Astrocyte (in vitro differentiated cells and primary cell): ENCODE measurements at regions not wholly inside any gene's neighbourhood (a gene's known extent, or its start where the extent isn't known, plus 50 kb on each side); places are given as distances from the start of the nearest gene placed in this dataset.

ENCODE experiments used
- DNase-seq: peaks from one replicate; pipeline ENCODE4 v3.0.0-alpha.2; 2010; ENCODE audit warnings: low read depth
- FAIRE-seq: peaks from 2 replicates; lab custom pipeline; 2011; peaks lifted over from hg19 to GRCh38; lab: Jason Lieb, UNC
- H2AFZ ChIP-seq: 2 replicates; pipeline ENCODE4 v1.6.0; 2012; ENCODE audit warnings: low read depth, low read length, inconsistent platforms
- H3K27ac ChIP-seq: 2 replicates; pipeline ENCODE4 v1.5.1; 2011; ENCODE audit warnings: low read depth, low read length, inconsistent platforms
- H3K27me3 ChIP-seq: 2 replicates; pipeline ENCODE4 v1.6.0; 2011; ENCODE audit warnings: low read length, inconsistent platforms; ENCODE audit not compliant: insufficient read depth
- H3K36me3 ChIP-seq: 2 replicates; pipeline ENCODE4 v1.5.1; 2011; ENCODE audit warnings: low read length, inconsistent platforms; ENCODE audit not compliant: insufficient read depth
- H3K4me1 ChIP-seq: 2 replicates; pipeline ENCODE4 v1.5.1; 2011; ENCODE audit warnings: low read length, inconsistent platforms; ENCODE audit not compliant: insufficient read depth
- H3K4me2 ChIP-seq: 2 replicates; pipeline ENCODE4 v1.6.0; 2012; ENCODE audit warnings: low read length, inconsistent platforms
- H3K4me3 ChIP-seq: 2 replicates; pipeline ENCODE4 v1.5.1; 2011; ENCODE audit warnings: low read depth, mild to moderate bottlenecking, low read length, inconsistent platforms; ENCODE audit not compliant: insufficient read depth
- H3K79me2 ChIP-seq: 2 replicates; pipeline ENCODE4 v1.6.0; 2012; ENCODE audit warnings: mild to moderate bottlenecking, low read length, inconsistent platforms; ENCODE audit not compliant: insufficient read depth
- H3K9ac ChIP-seq: 2 replicates; pipeline ENCODE4 v1.6.0; 2012; ENCODE audit warnings: mild to moderate bottlenecking, low read length, inconsistent platforms
- H3K9me3 ChIP-seq: 2 replicates; pipeline ENCODE4 v1.5.1; 2012; ENCODE audit warnings: low read depth, mild to moderate bottlenecking, low read length, inconsistent platforms; ENCODE audit not compliant: insufficient read depth
- H4K20me1 ChIP-seq: 2 replicates; pipeline ENCODE4 v1.6.0; 2012; ENCODE audit warnings: low read length, inconsistent platforms; ENCODE audit not compliant: insufficient read depth
- H3K27ac Mint-ChIP-seq: one replicate; pipeline ENCODE4 v1.8.0; 2021; ENCODE audit warnings: mild to moderate bottlenecking, mixed read lengths; ENCODE audit not compliant: unreplicated experiment
- H3K27me3 Mint-ChIP-seq: one replicate; pipeline ENCODE4 v1.8.0; 2021; ENCODE audit warnings: low read depth, mixed read lengths; ENCODE audit not compliant: unreplicated experiment
- H3K36me3 Mint-ChIP-seq: one replicate; pipeline ENCODE4 v1.8.0; 2021; ENCODE audit warnings: low read depth, mixed read lengths; ENCODE audit not compliant: unreplicated experiment
- H3K4me1 Mint-ChIP-seq: one replicate; pipeline ENCODE4 v1.8.0; 2021; ENCODE audit warnings: low read depth, mixed read lengths; ENCODE audit not compliant: unreplicated experiment
- H3K4me3 Mint-ChIP-seq: one replicate; pipeline ENCODE4 v1.8.0; 2021; ENCODE audit warnings: mild to moderate bottlenecking, moderate library complexity, mixed read lengths; ENCODE audit not compliant: unreplicated experiment
- H3K9me3 Mint-ChIP-seq: one replicate; pipeline ENCODE4 v1.8.0; 2021; ENCODE audit warnings: mild to moderate bottlenecking, mixed read lengths; ENCODE audit not compliant: unreplicated experiment
- EZH2 ChIP-seq: IDR thresholded peaks from 2 replicates; pipeline ENCODE4 v1.6.1; 2012; ENCODE audit warnings: mild to moderate bottlenecking, low read length, inconsistent platforms; ENCODE audit not compliant: insufficient read depth
- TF ChIP-seq, protein P1 (sequence below): IDR thresholded peaks from 2 replicates; pipeline ENCODE4 v1.5.1; 2011; ENCODE audit warnings: low read depth, mild to moderate bottlenecking, inconsistent platforms, low read length, moderate library complexity; ENCODE audit not compliant: insufficient read depth

DNA sequence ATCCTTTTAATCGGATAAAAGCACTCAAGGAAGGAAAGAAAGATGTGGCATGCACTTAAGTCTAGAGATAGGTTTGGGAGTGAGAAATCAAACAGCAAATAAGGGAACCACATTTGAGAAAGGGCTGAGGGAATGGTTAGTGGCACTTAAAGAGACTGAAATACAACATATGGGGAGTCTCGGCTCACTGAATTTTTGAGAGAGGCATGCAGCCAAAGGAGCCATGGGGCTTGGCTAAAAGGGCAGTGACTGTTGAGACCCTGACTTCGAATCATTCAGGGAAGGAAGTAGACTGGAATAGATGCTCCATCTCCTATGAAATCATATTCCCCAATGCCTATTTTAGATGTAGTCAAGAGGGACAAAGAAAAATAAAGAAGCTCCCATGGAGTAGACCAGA is 58.3 kb upstream of the HAO2 start:
- Histone ChIP-seq H2AFZ (no peak overlapping the region), H3K27ac (no peak overlapping the region), H4K20me1 (no peaks in the 10 kb centered on the region), H3K36me3 (no peaks in the 10 kb centered on the region), H3K9ac (no peak overlapping the region), H3K27me3 (peaks cover 30% of the 10 kb centered on the region), H3K4me2 (no peak overlapping the region), H3K9me3 (no peaks in the 10 kb centered on the region), H3K79me2 (no peaks in the 10 kb centered on the region), H3K4me1 (no peaks in the 10 kb centered on the region), H3K4me3 (no peak overlapping the region)
- no peaks in the 10 kb centered on the region for H3K36me3 Mint-ChIP-seq
- no peak overlapping the region for H3K27ac Mint-ChIP-seq
- H3K4me1 Mint-ChIP-seq: no peaks in the 10 kb centered on the region
- TF ChIP-seq, protein P1, sequence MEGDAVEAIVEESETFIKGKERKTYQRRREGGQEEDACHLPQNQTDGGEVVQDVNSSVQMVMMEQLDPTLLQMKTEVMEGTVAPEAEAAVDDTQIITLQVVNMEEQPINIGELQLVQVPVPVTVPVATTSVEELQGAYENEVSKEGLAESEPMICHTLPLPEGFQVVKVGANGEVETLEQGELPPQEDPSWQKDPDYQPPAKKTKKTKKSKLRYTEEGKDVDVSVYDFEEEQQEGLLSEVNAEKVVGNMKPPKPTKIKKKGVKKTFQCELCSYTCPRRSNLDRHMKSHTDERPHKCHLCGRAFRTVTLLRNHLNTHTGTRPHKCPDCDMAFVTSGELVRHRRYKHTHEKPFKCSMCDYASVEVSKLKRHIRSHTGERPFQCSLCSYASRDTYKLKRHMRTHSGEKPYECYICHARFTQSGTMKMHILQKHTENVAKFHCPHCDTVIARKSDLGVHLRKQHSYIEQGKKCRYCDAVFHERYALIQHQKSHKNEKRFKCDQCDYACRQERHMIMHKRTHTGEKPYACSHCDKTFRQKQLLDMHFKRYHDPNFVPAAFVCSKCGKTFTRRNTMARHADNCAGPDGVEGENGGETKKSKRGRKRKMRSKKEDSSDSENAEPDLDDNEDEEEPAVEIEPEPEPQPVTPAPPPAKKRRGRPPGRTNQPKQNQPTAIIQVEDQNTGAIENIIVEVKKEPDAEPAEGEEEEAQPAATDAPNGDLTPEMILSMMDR: no peak
- no peak for TF ChIP-seq EZH2
- DNase-seq: no peak
- no peaks in the 10 kb centered on the region for H3K9me3 Mint-ChIP-seq
- H3K4me3 Mint-ChIP-seq: no peak overlapping the region
- no peak for FAIRE-seq
- H3K27me3 Mint-ChIP-seq: peaks cover 7% of the 10 kb centered on the region

DNA sequence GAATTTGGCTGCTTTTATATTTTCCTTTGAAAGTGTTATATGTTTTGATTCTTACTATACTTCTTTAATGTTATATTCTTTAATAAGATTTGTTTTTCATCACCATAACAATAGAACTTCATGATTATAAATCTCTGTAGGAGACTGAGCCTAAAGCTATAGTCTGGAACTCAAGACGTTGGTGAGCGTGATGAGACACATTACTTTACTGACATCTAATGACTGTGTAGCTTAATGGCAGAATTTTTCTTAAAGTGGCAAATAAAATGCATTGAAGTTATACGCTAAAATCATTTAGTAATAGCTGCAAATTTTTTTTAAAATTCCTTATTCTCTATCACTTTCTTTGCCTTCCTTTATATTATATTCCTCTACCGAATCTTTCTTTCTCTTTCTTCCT is 56.1 kb upstream of the HAO2 start:
- H3K79me2 ChIP-seq: no peaks in the 10 kb centered on the region
- Mint-ChIP-seq H3K36me3 (no peaks in the 10 kb centered on the region), H3K27me3 (peaks cover 7% of the 10 kb centered on the region), H3K4me3 (no peak overlapping the region), H3K4me1 (no peaks in the 10 kb centered on the region), H3K27ac (no peak overlapping the region), H3K9me3 (no peaks in the 10 kb centered on the region)
- no peak overlapping the region for H3K4me3 ChIP-seq
- H4K20me1 ChIP-seq: no peaks in the 10 kb centered on the region
- TF ChIP-seq EZH2: no peak
- TF ChIP-seq, protein P1: no peak
- no peak overlapping the region for H2AFZ ChIP-seq
- no peaks in the 10 kb centered on the region for H3K9me3 ChIP-seq
- no peak overlapping the region for H3K9ac ChIP-seq
- FAIRE-seq: no peak
- H3K4me2 ChIP-seq: no peak overlapping the region
- no peak for DNase-seq
- H3K36me3 ChIP-seq: no peaks in the 10 kb centered on the region
- peaks cover 30% of the 10 kb centered on the region for H3K27me3 ChIP-seq
- H3K27ac ChIP-seq: no peak overlapping the region
- no peaks in the 10 kb centered on the region for H3K4me1 ChIP-seq

DNA sequence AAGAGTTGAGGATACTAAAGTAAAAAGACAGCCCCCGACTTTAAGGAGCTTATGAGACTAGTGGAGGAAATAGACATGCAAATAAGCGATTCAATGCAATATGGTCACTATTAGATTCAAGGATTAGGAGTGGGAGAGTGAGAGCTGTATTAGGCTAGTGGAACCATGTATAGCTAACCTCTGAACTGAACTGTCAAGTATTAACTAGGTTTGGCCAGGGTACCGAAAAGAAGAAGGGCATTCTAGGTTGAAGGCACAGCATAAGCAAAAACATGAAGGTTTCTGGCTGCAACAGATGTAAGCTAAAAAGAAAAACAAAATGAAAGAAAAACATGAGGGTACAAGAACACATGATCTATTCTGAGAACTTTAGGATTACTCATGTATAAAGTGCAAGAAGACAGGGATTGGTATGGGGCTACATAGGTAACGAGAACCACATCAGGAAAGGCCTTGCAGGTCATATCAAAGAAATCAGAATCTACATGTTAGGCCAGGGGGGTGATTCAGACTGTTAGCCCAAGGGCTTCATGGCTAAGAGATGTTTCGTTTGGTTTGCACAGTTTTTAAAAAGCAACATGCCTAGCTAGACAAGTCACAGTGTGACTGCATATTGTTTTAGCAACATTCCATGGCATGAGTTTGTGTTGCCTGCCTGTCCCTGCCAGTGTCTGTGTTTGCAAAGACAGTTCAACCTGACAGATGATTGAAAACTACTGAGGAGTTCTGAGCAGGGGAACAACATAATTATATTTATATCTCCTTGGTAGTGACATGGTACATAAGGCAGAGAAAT is 54.4 kb upstream of the HAO2 start:
- Mint-ChIP-seq H3K4me3 (no peak overlapping the region), H3K27ac (no peak overlapping the region), H3K4me1 (no peaks in the 10 kb centered on the region), H3K36me3 (no peaks in the 10 kb centered on the region), H3K9me3 (no peaks in the 10 kb centered on the region), H3K27me3 (peaks cover 7% of the 10 kb centered on the region)
- H3K79me2 ChIP-seq: no peaks in the 10 kb centered on the region
- TF ChIP-seq, protein P1: no peak
- TF ChIP-seq EZH2: no peak
- no peaks in the 10 kb centered on the region for H3K4me1 ChIP-seq
- H3K9ac ChIP-seq: no peak overlapping the region
- peaks cover 20% of the 10 kb centered on the region for H3K27me3 ChIP-seq
- H4K20me1 ChIP-seq: no peaks in the 10 kb centered on the region
- H3K4me3 ChIP-seq: no peak overlapping the region
- no peaks in the 10 kb centered on the region for H3K9me3 ChIP-seq
- H2AFZ ChIP-seq: no peak overlapping the region
- H3K4me2 ChIP-seq: no peak overlapping the region
- no peaks in the 10 kb centered on the region for H3K36me3 ChIP-seq
- H3K27ac ChIP-seq: no peak overlapping the region
- FAIRE-seq (no peak), DNase-seq (no peak)
